Renal cortical epithelial cell (primary cell): ENCODE measurements at regions not wholly inside any gene's neighbourhood (a gene's known extent, or its start where the extent isn't known, plus 50 kb on each side); places are given as distances from the start of the nearest gene placed in this dataset.

Experiments used
- DNase-seq: peaks from one replicate; pipeline ENCODE4 v3.0.0-alpha.2; 2011; ENCODE audit warnings: low read depth

DNA sequence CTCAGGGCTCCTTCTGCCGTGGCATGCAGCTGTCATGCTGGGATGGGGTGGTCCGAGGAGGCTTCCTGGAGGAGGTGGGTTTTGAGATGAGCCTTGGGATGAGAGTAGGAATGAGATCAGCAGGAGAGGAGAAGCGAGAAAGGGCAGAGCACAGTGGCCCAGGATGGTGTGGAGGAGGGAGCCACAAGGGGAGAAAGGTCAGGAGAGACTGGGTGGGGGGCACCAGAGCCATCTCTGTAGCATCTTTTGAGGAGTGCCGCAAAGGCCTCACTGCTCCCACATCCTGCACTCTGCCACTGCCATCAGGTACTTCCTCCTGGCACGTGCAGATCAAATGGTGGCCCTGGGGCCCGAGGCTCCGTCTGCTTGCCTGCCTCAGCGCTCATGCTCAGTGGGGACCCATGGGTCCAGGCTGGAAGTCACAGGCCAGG lies 150.2 kb downstream of the MACROH2A1 start:
- no peak for DNase-seq

DNA sequence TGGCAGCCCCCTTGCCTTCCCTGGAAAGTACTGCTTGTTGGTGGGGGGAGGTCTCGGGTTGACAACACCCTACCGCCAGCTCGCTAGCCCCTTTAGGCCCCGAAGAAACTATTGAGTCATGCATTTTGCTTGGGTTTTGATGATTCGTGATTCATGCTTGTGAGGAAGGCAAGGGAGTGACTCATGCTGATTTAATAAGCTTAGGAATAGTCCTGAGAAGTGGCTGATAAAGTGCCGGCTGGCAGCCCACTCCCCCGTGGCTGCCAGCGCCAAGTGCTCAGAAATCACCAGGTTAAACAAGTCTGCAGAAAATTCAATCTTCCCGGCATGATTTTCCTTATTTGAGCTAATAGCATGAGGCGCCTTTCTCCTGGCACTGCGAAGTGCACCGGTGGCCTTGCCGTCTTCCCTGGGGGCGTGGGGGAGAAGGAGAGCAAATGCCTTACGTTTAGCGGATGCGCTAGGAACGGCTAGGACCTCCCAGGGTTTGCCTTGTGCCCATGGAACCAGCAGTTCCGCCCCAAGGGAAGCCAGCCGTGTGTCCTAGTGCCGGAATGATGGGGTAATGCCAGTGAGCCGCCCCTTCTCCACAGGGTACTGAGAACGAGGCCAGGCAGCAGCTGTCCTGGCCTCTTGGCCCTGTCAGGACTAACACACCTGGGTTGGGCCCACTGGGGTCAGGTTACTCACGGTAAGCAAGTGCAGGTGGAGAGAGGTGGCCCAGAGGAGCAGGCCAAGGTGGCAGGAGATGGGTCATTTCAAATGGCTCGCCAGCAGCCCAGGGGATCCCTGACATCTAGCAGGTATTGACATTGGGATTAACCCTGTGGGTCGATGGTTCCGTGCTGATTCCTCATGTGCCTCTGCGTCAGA lies 151.9 kb downstream of the MACROH2A1 start:
- peak; percentile 99 for DNase-seq

DNA sequence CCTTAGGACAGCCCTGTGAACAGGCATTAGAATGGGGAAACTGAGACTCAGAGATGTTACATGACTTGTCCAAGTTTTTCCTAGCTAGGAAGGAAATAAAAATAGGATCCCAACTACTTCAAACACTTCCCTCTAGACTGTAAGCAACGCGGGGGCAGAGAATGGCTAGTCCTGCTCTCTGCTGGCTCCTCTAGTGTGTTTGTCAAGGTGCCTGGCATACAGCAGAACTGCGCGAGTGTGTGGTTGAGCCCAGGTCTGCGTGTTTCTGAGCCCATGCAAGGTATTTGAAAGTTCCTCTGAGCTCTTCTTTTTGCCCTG lies 152.5 kb downstream of the MACROH2A1 start:
- no peak for DNase-seq

DNA sequence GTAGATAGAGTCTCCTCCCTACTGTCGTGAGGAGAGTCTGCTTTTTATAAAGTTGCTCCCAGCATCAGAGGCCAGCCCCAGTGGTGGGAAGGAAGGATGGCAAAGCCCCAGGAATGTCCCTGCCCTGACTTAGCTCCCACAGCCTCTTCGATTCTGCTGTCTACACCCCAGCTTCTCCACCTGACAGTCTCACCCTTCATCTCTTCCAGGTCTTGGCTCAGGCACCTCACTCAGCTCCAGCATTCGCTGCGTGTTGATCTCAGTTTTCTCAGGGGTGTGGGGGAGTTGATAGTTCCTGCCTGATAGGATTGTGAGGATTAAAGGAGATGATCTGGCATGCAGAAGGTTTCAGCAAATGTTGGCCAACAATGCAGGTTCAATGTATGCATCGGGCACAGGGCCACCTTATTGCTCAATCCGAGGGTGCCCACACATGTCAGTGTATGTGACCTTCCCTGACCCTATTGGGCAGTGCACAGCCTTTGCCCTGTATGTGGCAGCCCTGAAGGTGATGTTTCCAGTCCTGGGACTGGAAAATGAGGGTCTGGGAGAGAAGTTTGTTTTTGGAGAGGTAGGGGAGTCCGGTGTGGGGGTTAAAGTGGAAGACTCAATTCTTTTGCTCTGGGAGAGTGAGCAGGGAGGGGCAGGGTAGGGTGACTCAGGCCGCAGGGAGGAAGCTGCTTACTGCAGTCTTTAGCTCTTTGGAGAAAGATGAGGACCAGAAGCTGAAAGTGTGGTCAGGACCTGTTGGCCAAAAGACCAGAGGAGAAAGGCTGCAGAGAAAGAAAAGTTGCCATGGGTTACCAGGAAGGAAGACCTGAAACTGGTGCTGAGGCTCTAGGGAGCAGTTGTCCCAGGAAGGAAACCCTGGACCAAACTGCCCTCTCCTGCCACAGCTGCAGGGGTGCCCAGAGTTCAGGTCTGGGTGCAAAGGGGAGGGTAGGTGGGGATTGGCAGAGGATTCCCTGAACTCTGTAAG lies 153.2 kb downstream of the MACROH2A1 start:
- DNase-seq: peak; percentile 36

GRCh38 chr5:135244620-135245021 lies 154.4 kb downstream of the MACROH2A1 start:
- no peak for DNase-seq

DNA sequence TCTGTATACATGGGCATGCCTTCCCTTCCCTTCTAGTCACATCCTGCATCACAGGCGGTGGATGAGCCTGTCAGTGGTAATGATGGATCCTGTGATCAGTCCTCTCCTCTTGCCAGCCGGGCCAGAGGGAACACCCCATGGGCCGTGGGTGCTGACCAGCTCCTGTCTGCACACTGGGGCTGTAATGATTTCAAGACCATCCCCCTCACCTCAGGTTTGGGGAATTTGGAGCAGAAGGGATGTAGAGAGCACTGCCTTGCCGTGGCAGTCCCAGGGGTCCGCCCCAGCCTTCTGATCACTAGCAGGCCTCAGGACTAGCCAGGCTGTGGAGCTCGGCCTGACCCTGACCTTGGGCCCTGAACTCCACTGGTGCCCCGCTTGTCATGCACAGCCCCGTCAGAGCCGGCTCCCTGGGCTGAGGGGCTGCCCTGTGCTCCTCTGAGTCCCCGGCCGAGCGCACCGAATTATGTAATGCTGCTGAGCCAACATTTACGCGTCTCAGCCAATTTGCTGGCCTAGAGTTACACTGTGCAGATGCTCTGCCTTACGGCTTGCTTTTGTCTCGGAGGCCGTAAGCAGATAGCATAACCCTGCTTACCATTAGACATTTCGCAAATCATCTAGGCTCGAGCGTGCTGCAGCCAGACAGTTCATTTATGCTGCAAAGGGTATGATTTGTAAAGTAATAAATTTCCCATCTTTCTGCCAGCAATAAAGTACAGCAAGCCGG lies 155.3 kb downstream of the MACROH2A1 start:
- DNase-seq: no peak

- DNase-seq: no peak
Measured at GRCh38 chr5:135242866-135243555, 156.0 kb downstream of the MACROH2A1 start.

DNA sequence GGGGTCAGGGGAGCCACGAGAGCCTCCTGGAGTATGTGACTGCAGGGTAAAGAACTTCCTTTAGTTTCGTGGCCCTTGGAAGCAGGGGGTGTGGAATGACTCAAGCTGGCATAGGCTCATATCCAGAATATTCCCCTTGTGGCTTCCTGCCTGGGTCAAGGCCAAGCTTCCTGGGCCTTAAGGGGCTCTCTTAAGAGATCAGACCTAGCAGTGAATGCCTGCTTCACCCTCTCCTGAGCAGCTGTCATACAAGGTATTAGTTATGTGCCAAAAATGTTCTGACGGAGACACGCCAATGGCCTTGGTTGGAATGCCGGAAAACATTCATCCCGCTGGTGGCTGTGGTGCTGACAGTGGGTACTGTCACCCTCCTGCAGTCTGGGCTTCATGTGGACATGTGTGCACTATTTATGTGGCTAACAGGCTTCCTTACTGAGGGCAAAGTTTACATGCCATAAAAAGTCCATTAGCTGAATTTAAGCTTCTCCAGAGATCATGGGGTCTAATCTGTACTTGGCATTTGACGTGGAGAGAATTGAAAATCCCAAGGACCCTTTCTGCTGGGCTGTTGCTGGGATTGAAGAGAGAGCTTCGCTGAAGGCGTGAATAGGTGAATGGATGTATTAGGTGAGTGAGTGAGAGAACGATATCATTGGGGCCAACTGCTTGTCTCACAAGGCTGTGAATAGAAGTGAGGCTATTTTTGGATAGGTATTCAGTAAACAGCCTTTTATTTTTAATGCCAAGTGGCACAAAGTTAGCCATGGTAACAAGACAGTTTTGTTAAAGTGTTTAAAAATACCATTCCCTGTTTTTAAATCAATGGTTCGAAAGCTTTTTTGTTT lies 156.8 kb downstream of the MACROH2A1 start:
- peak; percentile 51 for DNase-seq

- DNase-seq: no peak
Measured at GRCh38 chr5:135241536-135241935, 157.5 kb downstream of the MACROH2A1 start.

GRCh38 chr5:135240781-135241360 lies 158.2 kb downstream of the MACROH2A1 start:
- DNase-seq: no peak

- no peak for DNase-seq
Measured at GRCh38 chr5:135240283-135240633, 158.8 kb downstream of the MACROH2A1 start.

- DNase-seq: peak; percentile 70
Measured at GRCh38 chr5:135239453-135240282, 159.4 kb downstream of the MACROH2A1 start.

- peak; percentile 61 for DNase-seq
Measured at GRCh38 chr5:135238622-135239452, 160.2 kb downstream of the MACROH2A1 start.

GRCh38 chr5:135237748-135238103 lies 161.3 kb downstream of the MACROH2A1 start:
- no peak for DNase-seq

GRCh38 chr5:135236908-135237747 lies 161.9 kb downstream of the MACROH2A1 start:
- no peak for DNase-seq

GRCh38 chr5:135236228-135236907 lies 162.7 kb downstream of the MACROH2A1 start:
- no peak for DNase-seq
